Right atrium auricular region (tissue), 2 donors: ENCODE measurements at regions not wholly inside any gene's neighbourhood (a gene's known extent, or its start where the extent isn't known, plus 50 kb on each side); places are given as distances from the start of the nearest gene placed in this dataset.
"Not testable (repeated sequence)": the region's sequence is repeated elsewhere in the genome, so short reads cannot be mapped to it uniquely, and the experiment has no call there.

ENCODE experiments used
- DNase-seq: peaks from one replicate; pipeline ENCODE4 v3.0.0-alpha.2; 2019; ENCODE audit warnings: low spot score
- H3K27ac ChIP-seq, 2 donors: fragments of 200-600 bp; sonication (generic); 1 replicate in 1 of 2; 2 replicates in 1 of 2; pipeline ENCODE4 v1.5.1; 2016 to 2019
- H3K27me3 ChIP-seq, 2 donors: fragments of 200-600 bp; sonication (generic); one replicate each; pipeline versions ENCODE4 v1.5.1 to v1.6.0; 2017 to 2019
- H3K36me3 ChIP-seq: fragments of 200-600 bp; sonication (generic); one replicate; pipeline ENCODE4 v1.5.1; 2016
- H3K4me1 ChIP-seq, 2 donors: fragments of 200-600 bp; sonication (generic); one replicate each; pipeline versions ENCODE4 v1.5.1 to v1.6.0; 2017 to 2019
- H3K4me3 ChIP-seq, 2 donors: fragments of 200-600 bp; sonication (generic); 1 replicate in 1 of 2; 2 replicates in 1 of 2; pipeline ENCODE4 v1.5.1; 2017 to 2019; ENCODE audit warnings: mild to moderate bottlenecking in 1 of 2, moderate library complexity in 1 of 2
- H3K9me3 ChIP-seq, 2 donors: fragments of 200-600 bp; sonication (generic); one replicate each; pipeline ENCODE4 v1.5.1; 2019
- CTCF ChIP-seq, 2 donors: fragments of 200-600 bp; sonication (generic); IDR thresholded peaks; one replicate each; pipeline ENCODE4 v1.5.1; 2019; ENCODE audit warnings: antibody characterized with exemption in 2 of 2

DNA sequence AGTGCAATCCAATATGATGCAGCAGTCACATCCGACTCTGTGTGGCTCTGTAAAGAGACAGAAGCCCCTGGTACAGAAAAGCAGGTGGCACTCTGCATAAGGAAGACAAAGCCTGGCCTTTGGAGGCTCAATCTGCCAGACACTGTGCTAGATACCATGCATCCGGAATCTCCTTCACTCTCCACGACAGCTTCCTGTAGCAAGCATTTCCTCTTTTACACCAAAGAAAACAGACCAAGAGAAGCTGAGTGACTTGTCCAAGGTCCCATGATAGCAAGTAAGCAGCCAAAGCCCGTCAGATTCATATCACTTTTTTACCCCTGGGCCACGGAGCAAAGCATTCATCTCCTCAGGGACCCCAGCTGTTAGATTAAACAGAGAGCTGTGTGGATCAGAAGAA lies 64.2 kb upstream of the SMIM23 start:
- TF ChIP-seq CTCF (IDR thresholded peaks at IDR 0.05), result no peak
- no peaks in the 10 kb centered on the region for H3K4me1 ChIP-seq
- no peak overlapping the region for H3K4me3 ChIP-seq
- H3K9me3 ChIP-seq, result peaks cover 0 to 6% of the 10 kb centered on the region in 2 donors
- peak; percentile 28 for DNase-seq
- no peak overlapping the region for H3K27ac ChIP-seq
- no peaks in the 10 kb centered on the region for H3K27me3 ChIP-seq
- no peaks in the 10 kb centered on the region for H3K36me3 ChIP-seq

- TF ChIP-seq CTCF (IDR thresholded peaks at IDR 0.05), result no peak
- Histone ChIP-seq H3K9me3 (peaks cover 0 to 21% of the 10 kb centered on the region in 2 donors), H3K4me3 (no peak overlapping the region), H3K27ac (no peak overlapping the region), H3K4me1 (no peaks in the 10 kb centered on the region), H3K27me3 (no peaks in the 10 kb centered on the region), H3K36me3 (no peaks in the 10 kb centered on the region)
- DNase-seq, result peak; percentile 56
These were observed 61.0 kb upstream of the SMIM23 start for GRCh38 chr5:171724468-171725204.

GRCh38 chr5:171725205-171725601 lies 60.4 kb upstream of the SMIM23 start:
- no peaks in the 10 kb centered on the region for H3K27me3 ChIP-seq
- H3K9me3 ChIP-seq, result peaks cover 0 to 27% of the 10 kb centered on the region in 2 donors
- TF ChIP-seq CTCF (IDR thresholded peaks at IDR 0.05), result no peak
- no peak overlapping the region for H3K27ac ChIP-seq
- H3K4me3 ChIP-seq, result no peak overlapping the region
- H3K4me1 ChIP-seq, result no peaks in the 10 kb centered on the region
- no peaks in the 10 kb centered on the region for H3K36me3 ChIP-seq
- no peak for DNase-seq

DNA sequence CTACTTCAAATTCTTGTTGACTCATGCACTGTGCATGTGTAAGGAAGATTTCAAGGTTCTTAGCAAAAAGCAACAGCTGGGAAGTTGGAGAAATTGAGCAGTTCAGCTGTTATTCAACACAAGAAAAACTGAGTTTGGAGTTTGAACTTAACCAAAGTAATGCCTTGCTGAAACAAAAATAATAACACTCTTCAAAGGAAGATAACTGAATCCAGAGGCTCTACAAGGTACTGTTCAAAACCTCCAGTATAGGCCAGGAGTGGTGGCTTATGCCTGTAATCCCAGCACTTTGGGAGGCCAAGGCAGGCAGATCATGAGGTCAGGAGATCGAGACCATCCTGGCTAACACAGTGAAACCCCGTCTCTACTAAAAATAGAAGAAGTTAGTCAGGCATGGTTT lies 58.8 kb upstream of the SMIM23 start:
- peaks cover 0 to 30% of the 10 kb centered on the region in 2 donors for H3K9me3 ChIP-seq
- not testable (repeated sequence) for H3K4me3 ChIP-seq, H3K27ac ChIP-seq, H3K4me1 ChIP-seq, H3K27me3 ChIP-seq, H3K36me3 ChIP-seq, DNase-seq

- Histone ChIP-seq H3K36me3 (no peaks in the 10 kb centered on the region), H3K27me3 (no peaks in the 10 kb centered on the region), H3K27ac (no peak overlapping the region), H3K4me1 (no peaks in the 10 kb centered on the region), H3K4me3 (no peak overlapping the region), H3K9me3 (peaks cover 0 to 30% of the 10 kb centered on the region in 2 donors)
- TF ChIP-seq CTCF (IDR thresholded peaks at IDR 0.05), result no peak
- DNase-seq, result no peak
These were observed 56.9 kb upstream of the SMIM23 start for GRCh38 chr5:171728686-171729085.
